GM21529 (cell line): ENCODE measurements at regions not wholly inside any gene's neighbourhood (a gene's known extent, or its start where the extent isn't known, plus 50 kb on each side); places are given as distances from the start of the nearest gene placed in this dataset.

Source experiments
- ATAC-seq: cut with Tn5 transposase; IDR thresholded peaks from one replicate; pipeline ENCODE4 v1.9.1; 2021; ENCODE audit not compliant: unreplicated experiment

GRCh38 chr21:17458279-17458678 is 54.6 kb upstream of the CXADR start:
- no peak for ATAC-seq

- ATAC-seq = no peak
Measured at GRCh38 chr21:17460094-17460493, 52.7 kb upstream of the CXADR start.

- ATAC-seq = no peak
Measured at GRCh38 chr21:17461014-17461413, 51.8 kb upstream of the CXADR start.

GRCh38 chr21:17461582-17461981 is 51.3 kb upstream of the CXADR start:
- ATAC-seq = no peak

GRCh38 chr21:17462276-17462981 is 50.4 kb upstream of the CXADR start:
- ATAC-seq = no peak
